Stimulated activated CD4-positive, alpha-beta T cell treated with anti-CD3 and anti-CD28 coated beads, Interleukin-12 subunit alpha, Interleukin-12 subunit beta, amount 100 ng/mL, for 24 hours (primary cell): ENCODE measurements at regions not wholly inside any gene's neighbourhood (a gene's known extent, or its start where the extent isn't known, plus 50 kb on each side); places are given as distances from the start of the nearest gene placed in this dataset.

Experiments used
- DNase-seq, 2 experiments: peaks; one replicate each; pipeline ENCODE4 v3.0.0-alpha.2; 2020; ENCODE audit warnings: low read depth in 2 of 2

GRCh38 chr15:37165395-37165794 lies 65.0 kb upstream of the MEIS2 start:
- no peak for DNase-seq

- no peak for DNase-seq
Observed at GRCh38 chr15:37166402-37166801, 66.1 kb upstream of the MEIS2 start.

DNA sequence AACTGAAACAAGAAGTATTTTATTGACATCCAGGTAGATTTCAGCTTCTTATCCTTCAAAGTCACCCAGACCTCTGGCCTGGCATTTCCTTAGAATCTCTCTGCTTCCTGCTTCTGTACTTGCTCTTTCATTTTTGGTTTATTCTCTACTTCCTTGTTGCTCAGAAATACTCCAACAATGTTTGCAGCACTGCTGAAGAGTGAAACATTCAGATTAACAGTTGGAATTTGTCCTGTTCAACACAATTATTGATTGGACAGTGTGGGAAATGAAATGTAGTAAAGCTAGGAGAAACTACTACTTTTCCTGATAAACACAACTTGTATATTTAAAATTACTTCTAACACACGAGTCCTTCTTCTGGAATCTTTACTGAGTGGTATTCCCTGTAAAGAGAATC lies 81.0 kb upstream of the MEIS2 start:
- DNase-seq: no peak

DNA sequence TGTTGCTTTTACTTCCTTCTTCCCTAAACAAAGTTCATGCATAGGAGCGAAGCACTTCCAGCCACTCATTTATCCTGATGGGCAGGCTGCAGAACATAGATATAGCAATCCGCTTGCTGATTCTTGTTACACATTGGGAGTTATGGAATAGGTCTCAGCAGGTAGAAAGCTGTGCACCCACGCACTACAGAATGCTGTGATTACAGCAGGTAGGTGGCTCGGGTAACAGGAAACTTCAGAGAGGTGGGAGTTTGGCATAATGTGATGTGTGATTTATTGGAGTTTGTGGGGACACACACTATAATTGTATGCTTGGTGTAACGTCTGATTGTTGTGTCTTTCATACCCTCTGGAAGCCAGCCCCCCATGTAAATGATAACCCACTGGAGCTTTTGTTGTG lies 99.2 kb upstream of the MEIS2 start:
- DNase-seq: no peak

DNA sequence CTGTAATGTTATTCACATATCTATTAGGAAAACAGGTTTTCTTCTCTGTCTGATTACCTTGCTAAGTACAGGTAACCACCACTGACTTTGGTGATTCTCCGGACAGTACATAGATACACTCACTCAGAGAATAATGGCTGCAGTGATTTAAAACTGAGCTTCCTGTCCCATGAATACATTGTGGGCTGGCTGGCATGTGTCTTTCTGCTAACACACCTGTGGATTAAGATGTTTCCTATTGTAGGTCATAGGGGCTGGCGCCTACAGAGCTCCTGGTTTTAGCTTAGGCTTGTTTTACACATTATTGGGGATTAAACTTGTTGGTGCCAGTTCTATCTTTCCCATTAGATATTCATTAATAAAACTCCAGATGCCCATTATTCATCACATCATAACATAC lies 102.7 kb upstream of the MEIS2 start:
- no peak for DNase-seq

DNA sequence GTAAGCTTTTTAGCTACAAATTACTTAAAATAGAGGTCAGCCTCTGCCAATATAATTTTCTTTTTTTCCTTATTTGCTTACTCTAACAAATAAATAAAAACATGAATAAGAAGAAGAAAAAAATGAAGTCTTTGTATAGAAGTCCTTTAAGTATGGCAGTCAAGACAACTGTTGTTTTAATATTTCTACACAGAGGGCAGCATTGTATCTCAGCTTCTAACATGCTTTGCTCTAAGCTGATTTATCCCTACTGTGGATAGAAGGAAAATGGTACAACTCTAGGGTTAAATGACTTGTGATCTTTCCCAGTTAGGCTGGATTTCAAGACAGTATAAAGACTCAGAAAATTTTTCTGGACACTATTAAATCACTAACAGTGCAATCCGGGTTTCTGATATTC lies 104.3 kb upstream of the MEIS2 start:
- DNase-seq: no peak

DNA sequence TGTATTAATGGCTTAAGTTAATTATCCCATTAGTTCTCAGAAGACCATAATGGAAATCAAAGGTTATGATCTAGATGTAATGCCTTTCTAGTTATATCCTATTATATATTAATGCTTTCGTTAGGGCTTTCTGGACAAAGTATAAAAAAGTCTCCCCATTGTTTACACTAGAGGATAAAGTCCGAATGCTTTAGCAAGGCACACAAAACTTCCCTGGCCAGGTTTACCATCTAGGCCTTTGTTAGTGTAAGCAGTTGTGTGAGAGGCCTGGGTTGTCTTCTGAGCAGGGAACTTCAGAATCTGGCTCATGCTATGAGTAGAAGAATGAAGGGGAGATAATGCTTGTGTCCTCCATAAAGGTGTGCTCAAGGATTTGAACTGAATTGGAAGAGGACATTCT lies 106.3 kb upstream of the MEIS2 start:
- no peak for DNase-seq

- no peak for DNase-seq
Observed at GRCh38 chr15:37208146-37209040, 108.0 kb upstream of the MEIS2 start.

- DNase-seq: no peak
Observed at GRCh38 chr15:37209041-37209363, 108.7 kb upstream of the MEIS2 start.

- no peak for DNase-seq
Observed at GRCh38 chr15:37217567-37217966, 117.2 kb upstream of the MEIS2 start.

DNA sequence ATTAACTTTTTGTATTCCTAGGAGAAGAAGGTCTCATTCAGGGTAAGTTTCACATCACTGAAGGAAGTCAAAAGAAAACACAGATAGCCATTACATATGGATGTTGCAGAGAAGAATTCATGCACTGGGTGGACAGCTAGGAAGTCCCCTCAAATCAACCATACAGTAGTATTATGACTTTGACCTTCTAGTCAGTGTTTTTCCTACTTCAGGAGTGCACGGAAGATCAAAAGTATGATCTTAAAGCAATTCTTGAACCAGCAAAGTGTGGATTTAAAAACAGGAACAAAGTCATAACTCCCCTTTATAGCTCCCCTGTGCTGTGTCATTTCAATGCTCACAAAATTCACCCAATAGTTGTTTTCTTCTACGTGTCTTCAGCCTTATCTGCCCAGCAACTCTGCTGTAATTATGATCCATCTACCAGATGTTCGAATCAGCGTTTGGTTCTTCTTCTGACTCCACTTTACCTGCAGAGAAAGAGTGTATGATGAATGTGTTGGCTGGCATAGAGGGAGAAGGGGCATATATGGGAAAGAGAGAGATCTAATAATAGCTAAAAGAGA lies 118.1 kb upstream of the MEIS2 start:
- no peak for DNase-seq

DNA sequence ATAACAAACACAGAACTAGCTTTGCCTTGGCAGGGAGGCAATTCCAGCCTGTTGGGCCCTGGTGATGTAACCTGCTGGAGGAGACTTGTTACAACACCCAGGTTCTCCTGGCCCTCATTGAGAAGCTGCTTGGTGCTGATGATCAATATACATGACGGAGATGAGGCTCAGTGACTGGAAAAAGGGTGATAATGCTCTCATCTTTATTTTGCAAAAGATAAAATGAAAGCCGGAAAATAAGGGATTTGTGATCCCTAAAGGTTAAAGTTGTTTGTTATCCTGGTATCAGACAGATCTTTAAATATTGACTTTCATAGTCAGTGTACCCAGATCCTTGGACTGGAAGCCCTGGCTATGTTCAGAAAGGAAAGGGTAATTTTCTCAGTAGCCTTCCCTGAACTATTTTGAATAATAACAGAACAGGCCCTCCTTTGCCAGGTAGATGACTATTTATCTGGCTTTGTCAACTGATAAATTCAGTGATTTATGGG lies 118.9 kb upstream of the MEIS2 start:
- DNase-seq: no peak

GRCh38 chr15:37220949-37221670 lies 120.8 kb upstream of the MEIS2 start:
- DNase-seq: no peak

DNA sequence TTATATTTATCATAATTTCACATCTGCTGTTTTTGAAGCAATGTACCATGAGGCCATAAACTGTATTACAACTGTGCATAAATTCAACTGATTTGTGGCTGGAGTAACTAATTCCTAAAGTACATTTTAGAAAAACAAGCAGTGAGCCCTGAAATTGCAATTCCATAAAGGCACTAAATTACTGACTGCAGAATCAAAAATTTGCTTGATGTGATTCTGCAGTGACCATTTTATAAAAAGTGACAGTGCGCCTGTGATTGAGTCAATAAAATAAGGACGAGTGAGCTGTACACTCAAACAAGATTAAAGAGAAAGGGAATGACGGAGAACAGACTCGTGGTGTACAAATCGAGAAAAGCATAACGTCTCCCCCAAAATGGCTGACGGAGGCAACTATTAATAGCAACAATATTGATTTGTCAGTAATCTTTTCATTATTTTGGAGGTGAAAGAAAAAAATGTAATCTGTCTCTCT lies 121.4 kb upstream of the MEIS2 start:
- no peak for DNase-seq

- DNase-seq: no peak
Observed at GRCh38 chr15:37223089-37223488, 122.7 kb upstream of the MEIS2 start.

DNA sequence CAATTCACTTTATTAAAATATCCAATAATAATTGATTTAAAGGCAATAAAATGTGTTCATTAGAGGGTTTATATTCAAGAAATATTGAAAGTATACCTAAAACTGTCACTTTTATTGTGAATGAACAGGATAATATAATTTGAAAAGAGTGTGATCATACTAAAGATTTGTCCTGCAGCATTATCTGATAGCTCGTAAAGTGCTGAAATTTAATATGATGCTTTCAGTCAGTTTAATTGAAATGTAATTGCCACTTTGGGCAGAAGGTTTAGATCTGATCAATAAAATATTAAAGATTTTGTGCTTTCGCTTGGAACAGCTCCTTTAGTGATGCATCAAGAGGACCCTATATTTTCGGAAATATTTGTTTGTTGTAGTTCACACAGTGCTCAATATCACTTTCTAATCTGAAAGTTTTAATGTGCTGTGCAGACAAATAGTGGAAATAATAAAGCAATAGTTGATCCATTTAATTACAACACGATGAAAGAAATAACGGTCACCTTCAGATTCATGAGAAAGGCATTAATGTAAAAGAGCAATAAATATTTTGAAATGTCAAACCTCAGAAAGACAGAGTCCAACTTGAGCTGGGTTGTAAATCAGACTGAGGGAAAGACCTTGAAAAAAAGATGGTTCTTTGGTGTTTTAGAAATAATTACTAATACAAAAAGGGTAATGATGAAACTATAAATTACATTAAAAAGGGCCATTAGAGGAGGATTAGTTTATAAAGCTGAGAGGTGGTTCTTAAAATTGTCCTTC lies 129.7 kb upstream of the MEIS2 start:
- DNase-seq: no peak

GRCh38 chr15:37245358-37245757 lies 145.0 kb upstream of the MEIS2 start:
- no peak for DNase-seq

- DNase-seq: no peak
Observed at GRCh38 chr15:37246065-37246464, 145.7 kb upstream of the MEIS2 start.

DNA sequence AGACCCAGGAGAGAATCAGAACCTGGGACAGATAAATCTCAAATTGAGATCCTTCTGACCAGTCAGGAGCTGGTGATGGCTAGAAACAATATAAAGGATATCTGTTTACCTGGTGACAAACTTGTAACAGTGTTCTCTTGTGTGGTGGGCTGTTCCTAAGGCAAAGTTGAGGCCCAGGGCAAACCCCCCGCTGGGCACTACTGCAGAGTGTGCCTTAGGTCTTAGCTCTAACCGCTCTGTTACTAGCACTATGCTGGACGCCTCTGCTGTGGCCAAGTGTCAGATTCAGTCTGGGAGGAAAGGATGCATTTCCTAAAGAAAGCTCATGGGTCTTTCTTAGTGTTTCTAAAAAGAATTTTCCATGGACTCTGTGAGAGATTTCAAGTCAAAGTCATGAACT lies 146.5 kb upstream of the MEIS2 start:
- no peak for DNase-seq

DNA sequence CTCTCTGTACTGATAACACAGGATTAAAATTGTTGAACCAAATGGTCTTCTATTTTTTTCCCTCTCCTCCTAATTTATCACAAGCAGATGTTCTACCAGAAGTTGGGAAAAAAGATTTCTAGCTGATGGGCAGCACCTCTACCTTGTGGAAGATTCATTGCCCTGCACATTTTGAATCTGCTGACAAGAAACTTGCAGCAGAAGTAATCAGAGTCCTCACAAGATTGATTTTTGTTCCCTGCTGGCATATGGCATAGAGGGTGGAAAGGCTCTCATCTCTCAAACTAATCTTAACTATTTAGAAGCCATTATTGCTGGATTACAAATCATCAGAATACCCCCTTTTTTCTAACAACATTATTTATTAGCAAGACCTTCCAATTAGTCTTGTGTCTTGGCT lies 148.9 kb upstream of the MEIS2 start:
- no peak for DNase-seq

- DNase-seq: no peak
Observed at GRCh38 chr15:37252530-37252929, 152.2 kb upstream of the MEIS2 start.

DNA sequence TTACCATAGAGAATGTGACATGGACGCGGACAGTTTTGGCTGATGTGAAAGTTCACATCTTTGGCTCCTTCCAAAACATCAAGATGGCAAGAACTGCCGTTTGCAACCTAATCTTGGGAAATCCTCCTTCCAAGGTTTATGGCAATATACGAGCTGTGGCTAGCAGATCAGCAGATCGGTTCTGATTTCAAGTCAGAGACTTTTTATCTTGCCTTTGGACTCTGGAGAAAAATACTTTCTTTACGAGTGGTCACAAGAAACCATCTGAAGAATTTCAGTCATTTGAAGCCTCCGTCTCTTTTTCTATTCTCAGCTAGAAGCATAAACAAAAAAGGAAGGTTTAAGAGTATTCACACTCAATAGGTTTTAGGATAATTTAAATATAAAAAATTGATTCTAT lies 153.5 kb upstream of the MEIS2 start:
- no peak for DNase-seq
